Left ventricle myocardium inferior (tissue), 1 donor: ENCODE measurements at regions not wholly inside any gene's neighbourhood (a gene's known extent, or its start where the extent isn't known, plus 50 kb on each side); places are given as distances from the start of the nearest gene placed in this dataset.

Experiments used
- DNase-seq: peaks from one replicate; pipeline ENCODE4 v3.0.0-alpha.2; 2020
- H3K27ac ChIP-seq: fragments of 200-600 bp; replicated peaks from 2 replicates; pipeline ENCODE4 v1.8.0; 2021
- H3K27me3 ChIP-seq: fragments of 200-600 bp; 2 replicates; pipeline ENCODE4 v1.8.0; 2021; ENCODE audit warnings: low read depth
- H3K36me3 ChIP-seq: fragments of 200-600 bp; 2 replicates; pipeline ENCODE4 v1.8.0; 2021
- H3K4me1 ChIP-seq: fragments of 200-600 bp; 2 replicates; pipeline ENCODE4 v1.8.0; 2021
- H3K4me3 ChIP-seq: fragments of 200-600 bp; 2 replicates; pipeline ENCODE4 v1.8.0; 2021; ENCODE audit warnings: mild to moderate bottlenecking, moderate library complexity
- H3K9me3 ChIP-seq: fragments of 200-600 bp; replicated peaks from 2 replicates; pipeline ENCODE4 v1.8.0; 2021
- CTCF ChIP-seq: fragments of 200-600 bp; IDR thresholded peaks from 2 replicates; pipeline ENCODE4 v1.8.0; 2021; ENCODE audit warnings: antibody characterized with exemption, mild to moderate bottlenecking, borderline replicate concordance
- intact Hi-C: fragments of 100-400 bp; cut with micrococcal nuclease; formaldehyde crosslinking; loops from one replicate; pipeline ENCODE4 v1.11.0; 2022
- donor health status: DM: no; HTN: yes; CAD: no; lungs with severe emphysema.

DNA sequence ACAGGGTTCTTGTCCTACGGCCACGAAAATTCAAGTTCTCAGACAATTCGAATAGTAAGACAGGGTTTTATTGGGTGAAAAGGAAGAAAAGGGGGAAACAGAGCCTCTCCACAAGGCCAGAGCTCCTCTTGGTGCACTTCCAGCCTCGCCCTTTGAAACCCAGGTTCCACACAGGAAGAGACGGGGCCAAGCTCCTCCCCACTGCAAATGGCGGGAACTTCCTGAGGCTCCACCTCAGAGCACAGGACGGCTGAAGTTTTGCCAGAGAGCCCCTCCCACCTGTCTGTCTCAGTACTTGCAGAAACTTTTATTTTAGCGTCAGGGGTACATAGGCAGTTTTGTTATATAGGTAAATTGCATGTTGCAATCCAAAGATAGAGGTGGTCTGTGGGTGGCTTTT, 165.7 kb upstream of the CDH8 start:
- TF ChIP-seq CTCF = no peak
- intact Hi-C loops = no loop called here

GRCh38 chr16:62194828-62195227, 158.6 kb upstream of the CDH8 start:
- Histone ChIP-seq H3K27ac (no peak overlapping the region), H3K9me3 (no peaks in the 10 kb centered on the region), H3K4me3 (no peak overlapping the region), H3K4me1 (no peaks in the 10 kb centered on the region), H3K36me3 (no peaks in the 10 kb centered on the region), H3K27me3 (no peaks in the 10 kb centered on the region)
- no peak for DNase-seq
- intact Hi-C loops = no loop called here
- no peak for TF ChIP-seq CTCF

More for the DNA sequence above, 165.7 kb upstream of the CDH8 start:
- Histone ChIP-seq H3K36me3 (no peaks in the 10 kb centered on the region), H3K27ac (no peak overlapping the region), H3K4me1 (no peaks in the 10 kb centered on the region), H3K4me3 (no peak overlapping the region), H3K27me3 (no peaks in the 10 kb centered on the region), H3K9me3 (no peaks in the 10 kb centered on the region)
- DNase-seq = no peak

- DNase-seq = no peak
- Histone ChIP-seq H3K36me3 (no peaks in the 10 kb centered on the region), H3K27ac (no peak overlapping the region), H3K9me3 (no peaks in the 10 kb centered on the region), H3K4me1 (no peaks in the 10 kb centered on the region), H3K4me3 (no peak overlapping the region), H3K27me3 (no peaks in the 10 kb centered on the region)
- TF ChIP-seq CTCF = peak; percentile 53
- intact Hi-C loops = no loop called here
These were observed 154.2 kb upstream of the CDH8 start for GRCh38 chr16:62190426-62190825.

- no peak for DNase-seq
- H3K36me3 ChIP-seq = no peaks in the 10 kb centered on the region
These were observed 141.3 kb upstream of the CDH8 start for GRCh38 chr16:62177351-62178203.

GRCh38 chr16:62170642-62171041, 134.4 kb upstream of the CDH8 start:
- no peak overlapping the region for H3K27ac ChIP-seq
- no peak for DNase-seq
- no peaks in the 10 kb centered on the region for H3K27me3 ChIP-seq
- no peak overlapping the region for H3K4me3 ChIP-seq
- TF ChIP-seq CTCF = no peak
- no peaks in the 10 kb centered on the region for H3K4me1 ChIP-seq
- H3K9me3 ChIP-seq = peaks cover 22% of the 10 kb centered on the region
- H3K36me3 ChIP-seq = no peaks in the 10 kb centered on the region
- intact Hi-C loops = no loop called here

More at GRCh38 chr16:62177351-62178203, 141.3 kb upstream of the CDH8 start:
- intact Hi-C loops = no loop called here
- no peaks in the 10 kb centered on the region for H3K27me3 ChIP-seq
- H3K4me3 ChIP-seq = no peak overlapping the region
- peaks cover 4% of the 10 kb centered on the region for H3K9me3 ChIP-seq
- H3K27ac ChIP-seq = no peak overlapping the region
- no peak for TF ChIP-seq CTCF
- H3K4me1 ChIP-seq = no peaks in the 10 kb centered on the region
